HepG2 (cell line): ENCODE measurements at regions not wholly inside any gene's neighbourhood (a gene's known extent, or its start where the extent isn't known, plus 50 kb on each side); places are given as distances from the start of the nearest gene placed in this dataset.

ENCODE experiments used
- RELA ChIP-seq: sonication (generic); formaldehyde crosslinking; IDR thresholded peaks from 2 replicates; pipeline ENCODE4 v1.4.0; 2020; ENCODE audit warnings: missing genetic modification reagents
- RXRA ChIP-seq: sonication (generic); formaldehyde crosslinking; IDR thresholded peaks from 2 replicates; pipeline ENCODE4 v1.5.1; 2020; ENCODE audit warnings: missing genetic modification reagents
- ZFP41 ChIP-seq: sonication (generic); formaldehyde crosslinking; IDR thresholded peaks from 2 replicates; pipeline ENCODE4 v1.4.0; 2020; ENCODE audit warnings: mild to moderate bottlenecking, missing genetic modification reagents, borderline replicate concordance
- ZSCAN29 ChIP-seq: sonication (generic); formaldehyde crosslinking; conservative IDR thresholded peaks from 2 replicates; pipeline ENCODE4 v1.4.0; 2020; ENCODE audit warnings: mild to moderate bottlenecking, missing genetic modification reagents

DNA sequence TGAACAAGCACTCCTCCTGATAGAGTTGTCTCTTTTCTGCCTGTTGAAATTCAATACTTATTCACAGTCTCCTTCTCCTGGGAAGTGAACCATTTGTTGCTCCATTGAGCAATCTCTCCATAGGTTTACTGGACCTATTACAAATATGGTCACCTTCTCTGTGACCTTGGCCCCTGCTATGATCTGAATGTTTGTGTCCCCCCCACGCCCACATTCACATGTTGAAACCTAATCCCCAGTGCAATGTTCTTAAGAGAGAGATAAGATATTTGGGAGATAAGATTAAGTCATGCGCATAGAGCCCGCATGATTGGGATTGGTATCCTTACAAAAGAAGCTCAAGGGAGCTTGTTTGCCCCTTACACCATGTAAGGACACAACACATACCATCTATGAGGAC lies 54.1 kb upstream of the GABRE start:
- TF ChIP-seq ZFP41: no peak
- TF ChIP-seq RXRA (CRISPR knock-in tag): no peak
- no peak for TF ChIP-seq ZSCAN29
- no peak for TF ChIP-seq RELA (CRISPR knock-in tag)
